ENCODE measurements at regions not wholly inside any gene's neighbourhood (a gene's known extent, or its start where the extent isn't known, plus 50 kb on each side); places are given as distances from the start of the nearest gene placed in this dataset.

GRCh38 chr3:110474397-110474796 is 597.2 kb upstream of the NECTIN3 start:
- DNase-seq (ENCODE audit: extremely low spot score, unreplicated experiment), result no peak
- no peak overlapping the region for H3K4me3 Mint-ChIP-seq
- no peaks in the 10 kb centered on the region for H3K4me1 Mint-ChIP-seq (ENCODE audit: unreplicated experiment)
- H3K36me3 Mint-ChIP-seq, result no peaks in the 10 kb centered on the region
- TF ChIP-seq CTCF (conservative IDR thresholded peaks at IDR 0.05), result no peak
- no peaks in the 10 kb centered on the region for H3K9me3 Mint-ChIP-seq
- H3K27me3 Mint-ChIP-seq, result no peaks in the 10 kb centered on the region
- H3K27ac Mint-ChIP-seq, result no peak overlapping the region

GRCh38 chr3:110478377-110479054 is 593.1 kb upstream of the NECTIN3 start:
- Mint-ChIP-seq H3K4me3 (no peak overlapping the region), H3K27me3 (no peaks in the 10 kb centered on the region), H3K36me3 (no peaks in the 10 kb centered on the region), H3K9me3 (no peaks in the 10 kb centered on the region), H3K4me1 (ENCODE audit: unreplicated experiment) (no peaks in the 10 kb centered on the region), H3K27ac (no peak overlapping the region)
- DNase-seq (ENCODE audit: extremely low spot score, unreplicated experiment), result no peak
- no peak for TF ChIP-seq CTCF (conservative IDR thresholded peaks at IDR 0.05)

GRCh38 chr3:110479731-110480130 is 591.9 kb upstream of the NECTIN3 start:
- H3K9me3 Mint-ChIP-seq, result no peaks in the 10 kb centered on the region
- H3K27ac Mint-ChIP-seq, result no peak overlapping the region
- no peaks in the 10 kb centered on the region for H3K4me1 Mint-ChIP-seq (ENCODE audit: unreplicated experiment)
- TF ChIP-seq CTCF (conservative IDR thresholded peaks at IDR 0.05), result no peak
- no peak for DNase-seq (ENCODE audit: extremely low spot score, unreplicated experiment)
- no peak overlapping the region for H3K4me3 Mint-ChIP-seq
- no peaks in the 10 kb centered on the region for H3K27me3 Mint-ChIP-seq
- H3K36me3 Mint-ChIP-seq, result no peaks in the 10 kb centered on the region

- H3K4me1 Mint-ChIP-seq (ENCODE audit: unreplicated experiment), result no peaks in the 10 kb centered on the region
- no peaks in the 10 kb centered on the region for H3K9me3 Mint-ChIP-seq
- no peak for DNase-seq (ENCODE audit: extremely low spot score, unreplicated experiment)
- no peak overlapping the region for H3K4me3 Mint-ChIP-seq
- TF ChIP-seq CTCF (conservative IDR thresholded peaks at IDR 0.05), result no peak
- H3K27ac Mint-ChIP-seq, result no peak overlapping the region
- no peaks in the 10 kb centered on the region for H3K36me3 Mint-ChIP-seq
- H3K27me3 Mint-ChIP-seq, result no peaks in the 10 kb centered on the region
These were observed 586.2 kb upstream of the NECTIN3 start for GRCh38 chr3:110485389-110485788.

GRCh38 chr3:110487840-110488239 is 583.8 kb upstream of the NECTIN3 start:
- Mint-ChIP-seq H3K4me3 (no peak overlapping the region), H3K27ac (no peak overlapping the region), H3K9me3 (no peaks in the 10 kb centered on the region), H3K27me3 (no peaks in the 10 kb centered on the region), H3K36me3 (no peaks in the 10 kb centered on the region), H3K4me1 (ENCODE audit: unreplicated experiment) (no peaks in the 10 kb centered on the region)
- DNase-seq (ENCODE audit: extremely low spot score, unreplicated experiment), result no peak
- TF ChIP-seq CTCF (conservative IDR thresholded peaks at IDR 0.05), result no peak

GRCh38 chr3:110491413-110491812 is 580.2 kb upstream of the NECTIN3 start:
- Mint-ChIP-seq H3K9me3 (no peaks in the 10 kb centered on the region), H3K4me1 (ENCODE audit: unreplicated experiment) (no peaks in the 10 kb centered on the region), H3K27me3 (no peaks in the 10 kb centered on the region), H3K4me3 (no peak overlapping the region), H3K36me3 (no peaks in the 10 kb centered on the region), H3K27ac (no peak overlapping the region)
- no peak for DNase-seq (ENCODE audit: extremely low spot score, unreplicated experiment)
- TF ChIP-seq CTCF (conservative IDR thresholded peaks at IDR 0.05), result no peak
